Ovary (tissue), 3 donors: ENCODE measurements at regions not wholly inside any gene's neighbourhood (a gene's known extent, or its start where the extent isn't known, plus 50 kb on each side); places are given as distances from the start of the nearest gene placed in this dataset.

Experiments used
- EP300 ChIP-seq: sonication (generic); formaldehyde crosslinking; IDR thresholded peaks from one replicate; pipeline ENCODE4 v1.6.1; 2017; ENCODE audit warnings: antibody characterized with exemption
- TF ChIP-seq, protein P1 (sequence below), 3 donors: fragments of 450-650 bp in 2 of 3; fragments of 200-600 bp in 1 of 3; IDR thresholded peaks; one replicate each; pipeline versions ENCODE4 v1.5.1 to v1.8.0; 2016 to 2022; ENCODE audit warnings: antibody characterized with exemption in 3 of 3, mild to moderate bottlenecking in 1 of 3
- donor health status: DM: no; HTN: no; CAD: no.

DNA sequence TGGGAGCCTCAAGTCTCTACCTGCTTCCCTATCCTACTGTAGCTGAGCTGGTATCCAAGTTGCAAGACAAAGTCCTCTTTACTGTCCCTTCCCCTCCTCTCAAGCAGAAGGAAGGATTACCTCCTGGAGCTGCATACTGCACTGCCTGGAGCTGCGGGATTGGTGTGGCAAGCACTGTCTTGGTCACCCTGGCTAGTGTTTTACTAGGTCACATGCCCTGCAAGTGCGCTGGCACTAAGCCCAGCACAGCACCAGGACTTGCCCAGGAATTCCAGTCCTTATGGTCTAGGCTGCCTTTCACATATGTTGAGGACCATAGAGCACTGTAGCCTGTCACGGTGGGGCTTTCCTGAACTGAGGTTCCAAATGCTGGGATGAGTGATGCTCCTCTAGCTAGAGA is 227.3 kb upstream of the ZC4H2 start:
- TF ChIP-seq EP300: no peak
- TF ChIP-seq, protein P1, sequence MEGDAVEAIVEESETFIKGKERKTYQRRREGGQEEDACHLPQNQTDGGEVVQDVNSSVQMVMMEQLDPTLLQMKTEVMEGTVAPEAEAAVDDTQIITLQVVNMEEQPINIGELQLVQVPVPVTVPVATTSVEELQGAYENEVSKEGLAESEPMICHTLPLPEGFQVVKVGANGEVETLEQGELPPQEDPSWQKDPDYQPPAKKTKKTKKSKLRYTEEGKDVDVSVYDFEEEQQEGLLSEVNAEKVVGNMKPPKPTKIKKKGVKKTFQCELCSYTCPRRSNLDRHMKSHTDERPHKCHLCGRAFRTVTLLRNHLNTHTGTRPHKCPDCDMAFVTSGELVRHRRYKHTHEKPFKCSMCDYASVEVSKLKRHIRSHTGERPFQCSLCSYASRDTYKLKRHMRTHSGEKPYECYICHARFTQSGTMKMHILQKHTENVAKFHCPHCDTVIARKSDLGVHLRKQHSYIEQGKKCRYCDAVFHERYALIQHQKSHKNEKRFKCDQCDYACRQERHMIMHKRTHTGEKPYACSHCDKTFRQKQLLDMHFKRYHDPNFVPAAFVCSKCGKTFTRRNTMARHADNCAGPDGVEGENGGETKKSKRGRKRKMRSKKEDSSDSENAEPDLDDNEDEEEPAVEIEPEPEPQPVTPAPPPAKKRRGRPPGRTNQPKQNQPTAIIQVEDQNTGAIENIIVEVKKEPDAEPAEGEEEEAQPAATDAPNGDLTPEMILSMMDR (IDR thresholded peaks at IDR 0.05): no peak
